K562 (cell line): ENCODE measurements at regions not wholly inside any gene's neighbourhood (a gene's known extent, or its start where the extent isn't known, plus 50 kb on each side); places are given as distances from the start of the nearest gene placed in this dataset.

Source experiments
- NFYB ChIP-seq: IDR thresholded peaks from 2 replicates; pipeline ENCODE4 v1.6.1; 2011; ENCODE audit warnings: mild to moderate bottlenecking, moderate library complexity; ENCODE audit not compliant: insufficient read length; ENCODE audit errors: extremely low read depth
- TF ChIP-seq, protein P1 (sequence below): fragments of 250-450 bp; sonication (Bioruptor Pico); IDR thresholded peaks from 2 replicates; pipeline ENCODE4 v1.5.0; 2020; ENCODE audit warnings: mild to moderate bottlenecking, borderline replicate concordance

DNA sequence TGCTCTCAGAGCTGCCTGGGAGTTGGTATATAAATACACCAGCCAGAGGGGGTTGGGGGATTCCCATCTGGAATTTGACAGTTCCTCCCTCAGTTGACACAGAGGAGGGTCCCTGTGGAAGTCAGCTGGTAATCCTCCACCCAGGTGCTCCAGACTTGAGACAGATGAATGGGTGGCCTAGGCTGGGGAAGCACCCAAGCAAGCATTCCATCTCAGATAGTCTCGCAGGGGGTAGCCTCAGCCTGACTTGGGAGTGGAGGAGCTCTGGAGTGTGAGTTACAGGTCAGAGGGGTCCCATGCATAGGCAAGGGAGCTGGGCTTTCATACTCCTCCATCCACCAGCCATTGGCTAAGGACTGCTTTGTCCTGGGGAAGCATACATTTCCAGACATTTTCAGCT, 229.3 kb upstream of the BCOR start:
- TF ChIP-seq, protein P1, sequence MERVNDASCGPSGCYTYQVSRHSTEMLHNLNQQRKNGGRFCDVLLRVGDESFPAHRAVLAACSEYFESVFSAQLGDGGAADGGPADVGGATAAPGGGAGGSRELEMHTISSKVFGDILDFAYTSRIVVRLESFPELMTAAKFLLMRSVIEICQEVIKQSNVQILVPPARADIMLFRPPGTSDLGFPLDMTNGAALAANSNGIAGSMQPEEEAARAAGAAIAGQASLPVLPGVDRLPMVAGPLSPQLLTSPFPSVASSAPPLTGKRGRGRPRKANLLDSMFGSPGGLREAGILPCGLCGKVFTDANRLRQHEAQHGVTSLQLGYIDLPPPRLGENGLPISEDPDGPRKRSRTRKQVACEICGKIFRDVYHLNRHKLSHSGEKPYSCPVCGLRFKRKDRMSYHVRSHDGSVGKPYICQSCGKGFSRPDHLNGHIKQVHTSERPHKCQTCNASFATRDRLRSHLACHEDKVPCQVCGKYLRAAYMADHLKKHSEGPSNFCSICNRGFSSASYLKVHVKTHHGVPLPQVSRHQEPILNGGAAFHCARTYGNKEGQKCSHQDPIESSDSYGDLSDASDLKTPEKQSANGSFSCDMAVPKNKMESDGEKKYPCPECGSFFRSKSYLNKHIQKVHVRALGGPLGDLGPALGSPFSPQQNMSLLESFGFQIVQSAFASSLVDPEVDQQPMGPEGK (CRISPR knock-in tag), result no peak
- no peak for TF ChIP-seq NFYB
